Fibroblast of villous mesenchyme (primary cell): ENCODE measurements at regions not wholly inside any gene's neighbourhood (a gene's known extent, or its start where the extent isn't known, plus 50 kb on each side); places are given as distances from the start of the nearest gene placed in this dataset.

Source experiments
- DNase-seq: peaks from one replicate; pipeline ENCODE4 v3.0.0-alpha.2; 2010; ENCODE audit warnings: low read depth
- H3K4me3 ChIP-seq: 2 replicates; pipeline ENCODE4 v1.5.1; 2011; ENCODE audit warnings: low read depth, mild to moderate bottlenecking, low read length
- CTCF ChIP-seq: IDR thresholded peaks from 2 replicates; pipeline ENCODE4 v1.5.1; 2012; ENCODE audit warnings: low read depth, mild to moderate bottlenecking, low read length; ENCODE audit not compliant: insufficient read depth

DNA sequence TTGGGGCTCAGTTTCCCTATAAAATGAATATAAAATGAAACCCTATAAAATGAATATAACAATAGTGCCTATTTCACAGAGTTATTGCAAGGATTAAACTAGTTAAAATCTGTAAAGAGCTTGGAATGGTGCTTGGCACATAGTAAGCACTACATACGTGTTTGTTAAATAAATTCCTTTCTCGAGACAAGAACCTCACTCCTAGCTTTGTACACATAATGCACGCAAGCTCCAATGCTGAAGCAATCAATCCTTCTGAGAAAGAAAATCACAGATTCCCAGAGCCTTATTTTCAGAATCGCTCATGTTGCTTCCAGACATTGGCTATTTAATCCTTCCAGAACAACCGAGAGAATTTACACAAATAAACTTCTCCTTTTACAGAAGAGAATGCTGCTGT, 440.9 kb downstream of the IRS1 start:
- no peak for TF ChIP-seq CTCF
- H3K4me3 ChIP-seq, result no peak overlapping the region
- no peak for DNase-seq

DNA sequence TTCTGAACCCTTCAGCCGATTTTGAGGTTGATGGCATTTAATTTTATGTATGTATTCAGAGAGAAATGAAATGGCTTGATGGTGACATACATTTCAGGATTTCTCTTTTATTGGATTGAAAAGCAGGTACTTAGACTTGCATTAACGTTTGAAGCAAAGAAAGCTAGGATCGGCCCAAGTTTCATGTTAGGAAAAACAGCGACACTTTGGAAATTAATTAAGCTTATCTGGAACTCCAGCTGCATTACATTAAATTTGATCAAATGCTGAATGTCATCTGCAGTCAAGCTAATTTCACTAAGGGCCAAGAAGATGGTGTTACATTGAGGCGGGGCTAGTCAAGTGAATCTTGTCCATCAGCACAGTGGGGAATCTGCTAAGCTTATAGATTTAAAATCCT, 441.8 kb downstream of the IRS1 start:
- no peak for TF ChIP-seq CTCF
- H3K4me3 ChIP-seq, result no peak overlapping the region
- DNase-seq, result no peak

DNA sequence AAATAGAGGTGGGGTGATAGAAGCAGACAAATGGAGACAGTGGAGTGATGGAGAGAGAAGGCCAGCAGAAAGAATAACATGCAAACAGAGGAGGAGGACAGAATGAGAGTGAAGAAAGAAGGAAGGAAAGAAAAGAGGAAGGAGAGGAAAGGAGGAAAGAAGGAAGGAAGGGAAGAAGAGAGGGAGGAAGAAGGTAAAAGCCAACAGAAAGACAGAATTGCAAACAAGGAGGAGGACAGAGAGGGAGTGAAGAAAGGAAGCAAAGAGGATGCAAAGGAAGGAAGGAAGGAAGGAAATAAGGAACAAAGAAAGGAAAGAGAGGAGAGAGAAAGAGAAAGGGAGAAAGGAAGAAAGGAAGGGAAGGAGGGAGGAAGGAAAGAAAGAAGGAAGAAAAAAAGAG, 444.0 kb downstream of the IRS1 start:
- no peak overlapping the region for H3K4me3 ChIP-seq
- DNase-seq, result no peak
- TF ChIP-seq CTCF, result no peak

DNA sequence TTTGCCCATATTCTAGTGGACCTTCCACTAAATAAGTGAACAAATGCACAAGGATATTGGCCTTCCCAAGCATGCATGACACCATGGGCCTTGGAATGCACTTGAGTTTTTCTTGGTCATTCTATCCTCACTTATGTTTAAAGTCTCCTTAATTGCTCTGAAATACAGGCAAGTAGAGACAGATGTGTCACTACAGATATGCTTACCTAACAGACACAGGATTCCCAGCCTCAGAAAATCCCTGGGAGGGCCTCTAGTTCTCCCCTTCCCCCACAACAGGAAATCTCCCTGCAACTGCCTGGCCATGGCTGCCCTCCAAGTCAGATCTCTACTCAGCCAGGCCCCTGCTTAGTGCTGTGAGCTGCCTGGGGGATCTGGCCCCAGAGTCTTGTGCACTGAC, 445.2 kb downstream of the IRS1 start:
- H3K4me3 ChIP-seq, result no peak overlapping the region
- DNase-seq, result peak; percentile 21
- no peak for TF ChIP-seq CTCF

DNA sequence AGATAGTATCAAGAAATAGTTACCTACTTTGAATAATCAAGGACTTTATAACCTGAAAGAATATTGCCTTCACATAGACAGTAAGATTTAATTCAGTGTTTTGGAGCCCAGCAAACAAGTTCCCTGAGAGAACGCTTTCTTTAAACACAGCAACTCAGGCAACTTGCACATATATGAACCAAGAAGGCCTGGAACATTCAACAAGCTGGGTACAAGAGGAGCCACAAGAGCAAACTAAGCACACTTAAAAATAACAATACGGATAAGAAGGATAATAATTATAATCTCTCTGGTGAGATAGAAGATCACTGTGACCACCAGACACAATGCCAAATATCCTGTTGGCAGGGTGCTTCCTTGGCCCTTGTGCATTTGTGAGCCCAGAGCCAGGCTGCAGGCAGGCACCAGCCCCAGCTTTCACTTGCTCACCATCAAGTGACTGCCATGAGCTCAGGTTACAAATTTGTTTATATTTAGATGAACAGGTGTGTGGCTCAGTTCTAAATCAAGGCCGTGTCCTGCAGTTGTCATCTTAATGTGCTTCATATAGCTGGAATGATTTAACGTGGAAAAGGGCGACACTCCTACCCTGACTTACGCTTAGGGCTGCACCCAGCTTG, 446.6 kb downstream of the IRS1 start:
- TF ChIP-seq CTCF, result no peak
- DNase-seq, result no peak
- no peak overlapping the region for H3K4me3 ChIP-seq

DNA sequence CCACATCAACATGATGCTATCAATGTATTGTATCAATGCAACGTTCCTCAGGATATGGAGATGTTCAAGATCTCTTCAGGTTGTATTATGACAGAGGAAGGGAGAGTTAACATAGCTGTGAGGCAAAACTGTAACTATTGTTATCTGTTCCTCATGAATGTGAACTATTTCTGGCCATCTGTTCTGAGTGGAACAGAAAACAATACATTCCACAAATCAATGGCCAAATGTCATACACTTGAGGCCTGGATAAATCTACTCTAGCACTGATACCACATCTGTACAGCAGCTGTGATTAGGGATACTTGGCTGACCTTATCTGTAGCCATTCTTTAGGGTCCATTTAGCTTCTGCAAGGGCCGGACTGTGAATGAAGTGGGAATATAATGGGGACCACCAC, 447.9 kb downstream of the IRS1 start:
- no peak for TF ChIP-seq CTCF
- peak; percentile 30 for DNase-seq
- no peak overlapping the region for H3K4me3 ChIP-seq

GRCh38 chr2:226339616-226340015, 460.0 kb downstream of the IRS1 start:
- H3K4me3 ChIP-seq, result no peak overlapping the region
- TF ChIP-seq CTCF, result no peak
- no peak for DNase-seq
